NT2/D1 (cell line): ENCODE measurements at regions not wholly inside any gene's neighbourhood (a gene's known extent, or its start where the extent isn't known, plus 50 kb on each side); places are given as distances from the start of the nearest gene placed in this dataset.

Experiments
- SUZ12 ChIP-seq: IDR thresholded peaks from 2 replicates; pipeline ENCODE4 v1.6.1; 2011; ENCODE audit not compliant: insufficient read length, insufficient read depth; ENCODE audit errors: extremely low read depth
- ZNF274 ChIP-seq: IDR thresholded peaks from 2 replicates; pipeline ENCODE4 v1.6.1; 2011; ENCODE audit warnings: mild to moderate bottlenecking, low read depth, low read length

- TF ChIP-seq SUZ12 (no peak), ZNF274 (no peak)
Observed at GRCh38 chr13:87089391-87089790, 581.8 kb upstream of the SLITRK5 start.
